Neural progenitor cell (in vitro differentiated cells): ENCODE measurements at regions not wholly inside any gene's neighbourhood (a gene's known extent, or its start where the extent isn't known, plus 50 kb on each side); places are given as distances from the start of the nearest gene placed in this dataset.

Source experiments
- DNase-seq: peaks from one replicate; pipeline ENCODE4 v3.0.0-alpha.2; 2016; ENCODE audit warnings: low spot score
- H2AFZ ChIP-seq: fragments of 200-600 bp; sonication (generic); replicated peaks from 2 replicates; pipeline ENCODE4 v1.6.1; 2016; ENCODE audit warnings: antibody characterized with exemption
- H3F3A ChIP-seq: fragments of 200-600 bp; sonication (generic); 2 replicates; pipeline ENCODE4 v1.6.1; 2016; ENCODE audit warnings: antibody characterized with exemption, low read depth
- H3K27ac ChIP-seq: fragments of 200-600 bp; sonication (generic); 2 replicates; pipeline ENCODE4 v1.5.1; 2016; ENCODE audit warnings: mild to moderate bottlenecking
- H3K27me3 ChIP-seq: fragments of 200-600 bp; sonication (generic); 2 replicates; pipeline ENCODE4 v1.6.1; 2016; ENCODE audit warnings: mild to moderate bottlenecking, moderate library complexity
- H3K36me3 ChIP-seq: fragments of 200-600 bp; sonication (generic); 2 replicates; pipeline ENCODE4 v1.5.1; 2016
- H3K4me1 ChIP-seq: fragments of 200-600 bp; sonication (generic); 2 replicates; pipeline ENCODE4 v1.6.1; 2016; ENCODE audit warnings: mixed run types
- H3K4me2 ChIP-seq: fragments of 200-600 bp; sonication (generic); 2 replicates; pipeline ENCODE4 v1.6.1; 2016
- H3K4me3 ChIP-seq: fragments of 200-600 bp; sonication (generic); 2 replicates; pipeline ENCODE4 v1.5.1; 2016
- H3K79me2 ChIP-seq: fragments of 200-600 bp; sonication (generic); 2 replicates; pipeline ENCODE4 v1.6.1; 2016; ENCODE audit warnings: low read depth
- H3K9ac ChIP-seq: fragments of 200-600 bp; sonication (generic); 2 replicates; pipeline ENCODE4 v1.6.1; 2016
- H3K9me3 ChIP-seq: fragments of 200-600 bp; sonication (generic); 2 replicates; pipeline ENCODE4 v1.5.1; 2016; ENCODE audit warnings: low read depth
- H4K20me1 ChIP-seq: fragments of 200-600 bp; sonication (generic); 2 replicates; pipeline ENCODE4 v1.6.1; 2016; ENCODE audit warnings: low read depth
- H3K27ac Mint-ChIP-seq: 3 replicates; pipeline ENCODE4 v1.8.0; 2021; ENCODE audit warnings: mixed read lengths
- H3K27me3 Mint-ChIP-seq: 2 replicates; pipeline ENCODE4 v1.8.0; 2022; ENCODE audit warnings: low read depth, mild to moderate bottlenecking, inconsistent platforms, moderate library complexity, mixed read lengths; ENCODE audit not compliant: insufficient read depth
- H3K36me3 Mint-ChIP-seq: 3 replicates; pipeline ENCODE4 v1.8.0; 2021; ENCODE audit warnings: mixed read lengths
- H3K4me1 Mint-ChIP-seq: 3 replicates; pipeline ENCODE4 v1.8.0; 2021; ENCODE audit warnings: mixed read lengths
- H3K4me3 Mint-ChIP-seq: 3 replicates; pipeline ENCODE4 v1.8.0; 2021; ENCODE audit warnings: mild to moderate bottlenecking, moderate library complexity, mixed read lengths
- H3K9me3 Mint-ChIP-seq: 3 replicates; pipeline ENCODE4 v1.8.0; 2020; ENCODE audit warnings: mixed read lengths
- EZH2 ChIP-seq: fragments of 200-600 bp; sonication (generic); IDR thresholded peaks from 2 replicates; pipeline ENCODE4 v1.6.1; 2017; ENCODE audit warnings: antibody characterized with exemption, mild to moderate bottlenecking, moderate library complexity
- EZH2phosphoT487 ChIP-seq: fragments of 200-600 bp; sonication (generic); IDR thresholded peaks from 2 replicates; pipeline ENCODE4 v1.6.1; 2017; ENCODE audit warnings: antibody characterized with exemption
- TF ChIP-seq, protein P1 (sequence below): fragments of 200-600 bp; sonication (generic); IDR thresholded peaks from 2 replicates; pipeline ENCODE4 v1.5.1; 2017; ENCODE audit warnings: antibody characterized with exemption, mild to moderate bottlenecking

DNA sequence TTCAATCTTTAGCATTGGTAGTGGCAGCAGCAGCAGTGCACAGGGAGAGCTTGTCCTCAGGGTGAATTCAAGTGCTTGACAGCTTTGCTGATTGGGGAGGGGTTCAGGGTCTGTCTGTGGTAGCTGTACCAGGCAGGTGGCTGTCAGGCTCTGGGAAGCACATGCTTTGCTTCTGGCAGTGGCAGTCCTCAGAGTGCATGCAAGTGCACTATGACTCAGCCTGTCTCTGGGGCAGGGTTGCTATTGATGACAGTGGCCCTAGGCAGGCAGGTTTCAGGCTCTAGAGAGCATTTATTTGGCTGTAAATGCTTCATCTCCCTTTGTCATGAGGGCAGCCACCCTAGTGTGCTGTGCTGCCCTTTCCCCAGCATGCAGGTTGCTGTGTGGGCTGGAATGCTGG, 251.9 kb upstream of the LRRC7 start:
- Histone ChIP-seq H4K20me1 (no peaks in the 10 kb centered on the region), H2AFZ (no peak overlapping the region), H3K79me2 (no peaks in the 10 kb centered on the region), H3K9ac (no peak overlapping the region), H3K36me3 (no peaks in the 10 kb centered on the region), H3K4me1 (peaks cover 6% of the 10 kb centered on the region), H3K4me3 (no peak overlapping the region), H3K27ac (no peak overlapping the region), H3F3A (no peaks in the 10 kb centered on the region), H3K9me3 (no peaks in the 10 kb centered on the region), H3K4me2 (no peak overlapping the region), H3K27me3 (peaks cover 23% of the 10 kb centered on the region)
- no peaks in the 10 kb centered on the region for H3K36me3 Mint-ChIP-seq
- peaks cover 17% of the 10 kb centered on the region for H3K4me1 Mint-ChIP-seq
- no peak for TF ChIP-seq EZH2phosphoT487
- TF ChIP-seq, protein P1, sequence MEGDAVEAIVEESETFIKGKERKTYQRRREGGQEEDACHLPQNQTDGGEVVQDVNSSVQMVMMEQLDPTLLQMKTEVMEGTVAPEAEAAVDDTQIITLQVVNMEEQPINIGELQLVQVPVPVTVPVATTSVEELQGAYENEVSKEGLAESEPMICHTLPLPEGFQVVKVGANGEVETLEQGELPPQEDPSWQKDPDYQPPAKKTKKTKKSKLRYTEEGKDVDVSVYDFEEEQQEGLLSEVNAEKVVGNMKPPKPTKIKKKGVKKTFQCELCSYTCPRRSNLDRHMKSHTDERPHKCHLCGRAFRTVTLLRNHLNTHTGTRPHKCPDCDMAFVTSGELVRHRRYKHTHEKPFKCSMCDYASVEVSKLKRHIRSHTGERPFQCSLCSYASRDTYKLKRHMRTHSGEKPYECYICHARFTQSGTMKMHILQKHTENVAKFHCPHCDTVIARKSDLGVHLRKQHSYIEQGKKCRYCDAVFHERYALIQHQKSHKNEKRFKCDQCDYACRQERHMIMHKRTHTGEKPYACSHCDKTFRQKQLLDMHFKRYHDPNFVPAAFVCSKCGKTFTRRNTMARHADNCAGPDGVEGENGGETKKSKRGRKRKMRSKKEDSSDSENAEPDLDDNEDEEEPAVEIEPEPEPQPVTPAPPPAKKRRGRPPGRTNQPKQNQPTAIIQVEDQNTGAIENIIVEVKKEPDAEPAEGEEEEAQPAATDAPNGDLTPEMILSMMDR, result no peak
- TF ChIP-seq EZH2, result no peak
- peak overlapping the region; percentile 70 for H3K27ac Mint-ChIP-seq
- DNase-seq, result no peak
- H3K9me3 Mint-ChIP-seq, result peaks cover 8% of the 10 kb centered on the region
- no peak overlapping the region for H3K4me3 Mint-ChIP-seq
- peaks cover 4% of the 10 kb centered on the region for H3K27me3 Mint-ChIP-seq

DNA sequence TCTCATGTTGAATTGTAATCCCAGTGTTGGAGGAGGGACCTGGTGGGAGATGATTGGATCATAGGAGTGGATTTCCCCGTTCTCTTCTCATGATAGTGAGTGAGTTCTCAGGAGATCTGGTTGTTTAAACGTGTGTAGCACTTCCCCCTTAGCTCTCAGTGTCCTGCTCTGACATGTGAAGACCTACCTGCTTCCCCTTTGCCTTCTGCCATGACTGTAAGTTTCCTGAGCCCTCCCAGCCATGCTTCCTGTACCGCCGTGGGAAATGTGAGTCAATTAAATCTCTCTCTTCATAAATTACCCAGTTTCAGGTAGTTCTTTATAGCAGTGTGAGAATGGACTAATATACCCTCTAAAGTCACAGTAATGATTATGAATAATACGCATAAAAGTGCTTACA, 248.4 kb upstream of the LRRC7 start:
- H3K9me3 Mint-ChIP-seq, result peaks cover 4% of the 10 kb centered on the region
- no peaks in the 10 kb centered on the region for H3F3A ChIP-seq
- peaks cover 4% of the 10 kb centered on the region for H3K27me3 Mint-ChIP-seq
- H3K9ac ChIP-seq, result no peak overlapping the region
- no peaks in the 10 kb centered on the region for H3K79me2 ChIP-seq
- no peak overlapping the region for H2AFZ ChIP-seq
- H3K4me1 Mint-ChIP-seq, result peaks cover 23% of the 10 kb centered on the region
- no peaks in the 10 kb centered on the region for H3K4me1 ChIP-seq
- H4K20me1 ChIP-seq, result no peaks in the 10 kb centered on the region
- no peak overlapping the region for H3K4me3 ChIP-seq
- H3K27ac Mint-ChIP-seq, result no peak overlapping the region
- H3K36me3 ChIP-seq, result no peaks in the 10 kb centered on the region
- DNase-seq, result no peak
- no peak overlapping the region for H3K4me3 Mint-ChIP-seq
- TF ChIP-seq, protein P1, result no peak
- TF ChIP-seq EZH2 (no peak), EZH2phosphoT487 (no peak)
- no peak overlapping the region for H3K4me2 ChIP-seq
- no peaks in the 10 kb centered on the region for H3K27me3 ChIP-seq
- H3K36me3 Mint-ChIP-seq, result no peaks in the 10 kb centered on the region
- H3K9me3 ChIP-seq, result no peaks in the 10 kb centered on the region
- H3K27ac ChIP-seq, result no peak overlapping the region

DNA sequence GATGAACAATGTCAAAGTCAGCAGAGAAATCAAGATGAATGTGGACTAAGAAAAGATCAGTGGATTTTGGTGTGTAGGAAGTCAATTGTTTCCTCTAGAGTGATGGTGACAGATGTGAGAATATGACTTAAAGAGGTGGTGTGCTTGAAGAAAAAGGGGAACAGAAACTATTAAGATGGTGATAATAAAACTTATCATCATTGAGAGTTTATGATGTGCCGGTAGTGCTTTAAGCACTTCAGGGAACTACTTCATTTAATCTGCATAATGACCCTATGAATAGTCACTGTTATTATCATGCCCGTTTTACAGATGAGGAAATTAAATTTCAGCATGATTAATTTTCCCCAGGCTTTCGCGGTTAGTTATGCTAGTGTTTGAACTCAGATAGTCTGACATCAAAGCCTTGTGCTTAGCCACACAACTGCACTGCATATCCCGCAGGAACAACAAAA, 246.9 kb upstream of the LRRC7 start:
- Histone ChIP-seq H3K27me3 (no peaks in the 10 kb centered on the region), H2AFZ (no peak overlapping the region), H3K4me3 (no peak overlapping the region), H3K4me1 (no peaks in the 10 kb centered on the region), H3K9me3 (no peaks in the 10 kb centered on the region), H3K27ac (no peak overlapping the region), H3K36me3 (no peaks in the 10 kb centered on the region), H3F3A (no peaks in the 10 kb centered on the region), H3K9ac (no peak overlapping the region), H3K4me2 (no peak overlapping the region), H3K79me2 (no peaks in the 10 kb centered on the region), H4K20me1 (no peaks in the 10 kb centered on the region)
- no peak overlapping the region for H3K27ac Mint-ChIP-seq
- H3K4me1 Mint-ChIP-seq, result peaks cover 18% of the 10 kb centered on the region
- H3K4me3 Mint-ChIP-seq, result no peak overlapping the region
- H3K27me3 Mint-ChIP-seq, result peaks cover 4% of the 10 kb centered on the region
- H3K9me3 Mint-ChIP-seq, result no peaks in the 10 kb centered on the region
- DNase-seq, result no peak
- no peak for TF ChIP-seq EZH2
- no peak for TF ChIP-seq EZH2phosphoT487
- TF ChIP-seq, protein P1, result no peak
- no peaks in the 10 kb centered on the region for H3K36me3 Mint-ChIP-seq
